ENCODE measurements at regions not wholly inside any gene's neighbourhood (a gene's known extent, or its start where the extent isn't known, plus 50 kb on each side); places are given as distances from the start of the nearest gene placed in this dataset.
"Not testable (repeated sequence)": the region's sequence is repeated elsewhere in the genome, so short reads cannot be mapped to it uniquely, and the experiment has no call there.

DNA sequence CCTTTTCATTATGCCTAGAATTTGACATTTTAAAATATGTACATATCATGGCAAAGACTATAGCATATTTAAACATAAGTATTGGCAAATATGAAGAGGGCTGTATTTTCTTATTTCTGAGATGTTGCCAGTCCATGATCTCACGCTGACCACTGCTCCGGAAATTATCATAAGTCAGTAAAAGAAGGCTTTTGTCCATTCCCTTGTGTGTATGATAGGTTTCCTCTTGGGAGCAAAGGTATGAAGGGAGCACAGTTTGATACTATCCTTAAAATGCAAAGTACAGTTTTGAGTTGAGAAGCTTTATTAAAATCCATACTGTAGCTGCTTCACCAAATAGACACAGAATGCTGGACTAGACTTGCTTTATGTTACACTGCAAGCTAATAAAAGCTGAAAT, 52.6 kb upstream of the AGA start:
- Histone ChIP-seq H3K4me2 (ENCODE audit: low read depth, low read length, poor library complexity, severe bottlenecking) (no peak overlapping the region), H3K4me3 (ENCODE audit: low read length) (no peak overlapping the region), H3K27ac (ENCODE audit: low read length) (no peak overlapping the region), H3K9me2 (replicated peaks; ENCODE audit: insufficient read depth, low read length) (no peaks in the 10 kb centered on the region), H3K9ac (ENCODE audit: low read length) (no peak overlapping the region), H4K20me1 (ENCODE audit: insufficient read depth, low read depth, low read length) (no peaks in the 10 kb centered on the region), H3K4me1 (ENCODE audit: low read length) (no peaks in the 10 kb centered on the region), H3K27me3 (ENCODE audit: low read length) (no peaks in the 10 kb centered on the region), H3K36me3 (ENCODE audit: insufficient read depth, low read length) (no peaks in the 10 kb centered on the region), H3K79me2 (ENCODE audit: low read length) (no peaks in the 10 kb centered on the region), H3K9me3 (ENCODE audit: low read length) (no peaks in the 10 kb centered on the region), H2AFZ (ENCODE audit: low read length) (no peak overlapping the region)
- DNase-seq: no peak

DNA sequence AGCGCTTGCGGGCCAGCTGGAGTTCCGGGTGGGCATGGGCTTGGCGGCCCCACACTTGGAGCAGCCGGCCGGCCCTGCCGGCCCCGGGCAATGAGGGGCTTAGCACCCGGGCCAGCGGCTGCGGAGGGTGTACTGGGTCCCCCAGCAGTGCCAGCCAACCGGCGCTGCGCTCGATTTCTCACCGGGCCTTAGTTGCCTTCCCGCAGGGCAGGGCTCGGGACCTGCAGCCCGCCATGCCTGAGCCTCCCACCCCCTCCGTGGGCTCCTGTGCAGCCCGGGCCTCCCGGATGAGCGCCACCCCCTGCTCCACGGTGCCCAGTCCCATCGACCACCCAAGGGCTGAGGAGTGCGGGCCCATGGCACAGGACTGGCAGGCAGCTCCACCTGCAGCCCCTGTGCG, 53.4 kb upstream of the AGA start:
- H3K27me3 ChIP-seq (ENCODE audit: low read length); H3K9ac ChIP-seq (ENCODE audit: low read length): not testable (repeated sequence)

DNA sequence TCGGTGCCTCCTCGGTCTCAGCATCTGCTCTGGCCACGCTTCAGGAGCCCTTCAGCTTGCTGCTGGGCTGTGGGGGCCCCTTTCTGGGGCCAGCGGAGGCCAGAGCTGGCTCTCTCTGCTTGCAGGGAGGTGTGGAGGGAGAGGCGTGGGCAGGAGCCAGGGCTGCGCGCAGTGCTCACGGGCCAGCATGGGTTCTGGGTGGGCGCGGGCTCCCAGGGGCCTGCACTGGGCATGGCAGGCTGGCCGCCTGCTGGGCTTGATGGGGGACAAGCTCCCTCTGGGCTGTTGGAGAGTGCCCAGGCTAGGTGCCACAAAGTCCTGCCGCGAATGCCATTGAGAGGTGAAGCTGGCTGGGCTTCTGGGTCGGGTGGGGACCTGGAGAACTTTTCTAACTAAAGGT, 57.3 kb upstream of the AGA start:
- DNase-seq: no peak
- no peaks in the 10 kb centered on the region for H3K9me3 ChIP-seq (ENCODE audit: low read length)
- no peak overlapping the region for H3K4me3 ChIP-seq (ENCODE audit: low read length)
- H3K79me2 ChIP-seq (ENCODE audit: low read length): no peaks in the 10 kb centered on the region
- no peaks in the 10 kb centered on the region for H3K36me3 ChIP-seq (ENCODE audit: insufficient read depth, low read length)
- no peaks in the 10 kb centered on the region for H3K9me2 ChIP-seq (replicated peaks; ENCODE audit: insufficient read depth, low read length)
- H3K9ac ChIP-seq (ENCODE audit: low read length): no peak overlapping the region
- no peaks in the 10 kb centered on the region for H4K20me1 ChIP-seq (ENCODE audit: insufficient read depth, low read depth, low read length)
- H2AFZ ChIP-seq (ENCODE audit: low read length): no peak overlapping the region
- H3K4me1 ChIP-seq (ENCODE audit: low read length): no peaks in the 10 kb centered on the region
- H3K27ac ChIP-seq (ENCODE audit: low read length): no peak overlapping the region
- H3K4me2 ChIP-seq (ENCODE audit: low read depth, low read length, poor library complexity, severe bottlenecking): no peak overlapping the region
- no peaks in the 10 kb centered on the region for H3K27me3 ChIP-seq (ENCODE audit: low read length)

More for the DNA sequence above, 53.4 kb upstream of the AGA start:
- not testable (repeated sequence) for H3K9me2 ChIP-seq (replicated peaks; ENCODE audit: insufficient read depth, low read length); H2AFZ ChIP-seq (ENCODE audit: low read length); H4K20me1 ChIP-seq (ENCODE audit: insufficient read depth, low read depth, low read length); H3K27ac ChIP-seq (ENCODE audit: low read length); H3K4me3 ChIP-seq (ENCODE audit: low read length); DNase-seq; H3K79me2 ChIP-seq (ENCODE audit: low read length); H3K4me2 ChIP-seq (ENCODE audit: low read depth, low read length, poor library complexity, severe bottlenecking); H3K36me3 ChIP-seq (ENCODE audit: insufficient read depth, low read length); H3K9me3 ChIP-seq (ENCODE audit: low read length); H3K4me1 ChIP-seq (ENCODE audit: low read length)

GRCh38 chr4:177505171-177505615, 63.0 kb upstream of the AGA start:
- H3K9me2 ChIP-seq (replicated peaks; ENCODE audit: insufficient read depth, low read length): no peaks in the 10 kb centered on the region
- H3K79me2 ChIP-seq (ENCODE audit: low read length): no peaks in the 10 kb centered on the region
- H2AFZ ChIP-seq (ENCODE audit: low read length): no peak overlapping the region
- no peak overlapping the region for H3K27ac ChIP-seq (ENCODE audit: low read length)
- no peak overlapping the region for H3K4me2 ChIP-seq (ENCODE audit: low read depth, low read length, poor library complexity, severe bottlenecking)
- no peaks in the 10 kb centered on the region for H3K4me1 ChIP-seq (ENCODE audit: low read length)
- DNase-seq: no peak
- H3K27me3 ChIP-seq (ENCODE audit: low read length): no peaks in the 10 kb centered on the region
- no peaks in the 10 kb centered on the region for H4K20me1 ChIP-seq (ENCODE audit: insufficient read depth, low read depth, low read length)
- no peak overlapping the region for H3K9ac ChIP-seq (ENCODE audit: low read length)
- H3K36me3 ChIP-seq (ENCODE audit: insufficient read depth, low read length): no peaks in the 10 kb centered on the region
- no peak overlapping the region for H3K4me3 ChIP-seq (ENCODE audit: low read length)
- H3K9me3 ChIP-seq (ENCODE audit: low read length): no peaks in the 10 kb centered on the region

DNA sequence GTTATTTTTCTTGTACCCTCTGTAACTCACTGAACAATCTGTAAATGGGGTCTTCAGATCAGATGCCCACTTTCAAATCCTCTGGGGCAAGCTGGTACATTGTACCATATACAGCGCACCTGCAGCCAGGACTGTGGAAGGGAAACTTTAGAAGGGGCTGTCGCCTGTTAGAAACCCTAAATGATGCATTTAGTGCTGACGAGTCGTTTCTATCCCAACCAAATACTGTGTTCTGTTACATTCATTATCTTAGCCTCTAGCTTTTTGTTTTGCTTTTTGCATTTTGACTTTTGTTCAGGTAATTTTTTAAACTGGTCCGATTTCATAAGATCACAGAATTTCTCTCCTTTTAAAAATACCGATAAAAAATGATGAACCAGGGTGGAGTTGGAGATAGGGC, 66.4 kb upstream of the AGA start:
- no peak for DNase-seq
- no peaks in the 10 kb centered on the region for H4K20me1 ChIP-seq (ENCODE audit: insufficient read depth, low read depth, low read length)
- no peaks in the 10 kb centered on the region for H3K9me2 ChIP-seq (replicated peaks; ENCODE audit: insufficient read depth, low read length)
- H3K27me3 ChIP-seq (ENCODE audit: low read length): no peaks in the 10 kb centered on the region
- H3K4me3 ChIP-seq (ENCODE audit: low read length): no peak overlapping the region
- H3K27ac ChIP-seq (ENCODE audit: low read length): no peak overlapping the region
- H3K36me3 ChIP-seq (ENCODE audit: insufficient read depth, low read length): no peaks in the 10 kb centered on the region
- no peak overlapping the region for H2AFZ ChIP-seq (ENCODE audit: low read length)
- H3K79me2 ChIP-seq (ENCODE audit: low read length): no peaks in the 10 kb centered on the region
- H3K9me3 ChIP-seq (ENCODE audit: low read length): no peaks in the 10 kb centered on the region
- no peak overlapping the region for H3K4me2 ChIP-seq (ENCODE audit: low read depth, low read length, poor library complexity, severe bottlenecking)
- no peaks in the 10 kb centered on the region for H3K4me1 ChIP-seq (ENCODE audit: low read length)
- no peak overlapping the region for H3K9ac ChIP-seq (ENCODE audit: low read length)

DNA sequence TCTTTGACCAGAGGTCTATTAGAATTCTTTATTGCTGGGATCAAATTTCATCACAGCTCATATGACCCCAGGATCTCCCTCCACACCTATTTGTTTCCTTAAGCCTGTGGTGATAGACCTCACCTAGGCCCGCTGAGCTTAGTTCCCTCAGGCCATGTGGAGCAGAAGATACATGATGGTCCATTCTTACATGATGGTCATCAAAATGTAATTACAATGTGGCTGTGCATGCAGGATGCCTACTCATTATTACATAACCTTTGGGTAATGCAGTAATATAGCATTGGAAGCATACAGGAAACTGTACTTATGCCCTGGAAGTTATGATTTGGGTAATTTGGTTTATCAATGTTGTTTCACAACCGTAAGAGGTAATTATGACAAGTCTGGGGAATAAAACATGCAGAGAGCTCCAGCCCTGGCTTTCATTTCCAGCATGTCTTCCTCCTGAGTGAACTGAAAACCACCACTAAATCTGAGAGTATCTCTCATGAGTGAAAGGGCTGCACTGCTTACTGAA, 67.0 kb upstream of the AGA start:
- H3K4me3 ChIP-seq (ENCODE audit: low read length): no peak overlapping the region
- H2AFZ ChIP-seq (ENCODE audit: low read length): no peak overlapping the region
- H3K79me2 ChIP-seq (ENCODE audit: low read length): no peaks in the 10 kb centered on the region
- H3K27ac ChIP-seq (ENCODE audit: low read length): no peak overlapping the region
- H3K9ac ChIP-seq (ENCODE audit: low read length): no peak overlapping the region
- no peaks in the 10 kb centered on the region for H3K9me2 ChIP-seq (replicated peaks; ENCODE audit: insufficient read depth, low read length)
- no peaks in the 10 kb centered on the region for H3K36me3 ChIP-seq (ENCODE audit: insufficient read depth, low read length)
- H4K20me1 ChIP-seq (ENCODE audit: insufficient read depth, low read depth, low read length): no peaks in the 10 kb centered on the region
- H3K4me1 ChIP-seq (ENCODE audit: low read length): no peaks in the 10 kb centered on the region
- H3K9me3 ChIP-seq (ENCODE audit: low read length): no peaks in the 10 kb centered on the region
- no peak overlapping the region for H3K4me2 ChIP-seq (ENCODE audit: low read depth, low read length, poor library complexity, severe bottlenecking)
- DNase-seq: no peak
- H3K27me3 ChIP-seq (ENCODE audit: low read length): no peaks in the 10 kb centered on the region

- H4K20me1 ChIP-seq (ENCODE audit: insufficient read depth, low read depth, low read length): no peaks in the 10 kb centered on the region
- H3K27ac ChIP-seq (ENCODE audit: low read length): no peak overlapping the region
- H2AFZ ChIP-seq (ENCODE audit: low read length): no peak overlapping the region
- no peak overlapping the region for H3K4me2 ChIP-seq (ENCODE audit: low read depth, low read length, poor library complexity, severe bottlenecking)
- no peaks in the 10 kb centered on the region for H3K27me3 ChIP-seq (ENCODE audit: low read length)
- H3K9ac ChIP-seq (ENCODE audit: low read length): no peak overlapping the region
- no peaks in the 10 kb centered on the region for H3K9me3 ChIP-seq (ENCODE audit: low read length)
- no peaks in the 10 kb centered on the region for H3K36me3 ChIP-seq (ENCODE audit: insufficient read depth, low read length)
- H3K4me3 ChIP-seq (ENCODE audit: low read length): no peak overlapping the region
- H3K9me2 ChIP-seq (replicated peaks; ENCODE audit: insufficient read depth, low read length): no peaks in the 10 kb centered on the region
- no peak for DNase-seq
- H3K4me1 ChIP-seq (ENCODE audit: low read length): no peaks in the 10 kb centered on the region
- no peaks in the 10 kb centered on the region for H3K79me2 ChIP-seq (ENCODE audit: low read length)
These were observed 69.4 kb upstream of the AGA start for GRCh38 chr4:177511611-177512010.

GRCh38 chr4:177512646-177513045, 70.4 kb upstream of the AGA start:
- Histone ChIP-seq H4K20me1 (ENCODE audit: insufficient read depth, low read depth, low read length) (no peaks in the 10 kb centered on the region), H3K4me2 (ENCODE audit: low read depth, low read length, poor library complexity, severe bottlenecking) (no peak overlapping the region), H3K36me3 (ENCODE audit: insufficient read depth, low read length) (no peaks in the 10 kb centered on the region), H3K27ac (ENCODE audit: low read length) (no peak overlapping the region), H3K4me3 (ENCODE audit: low read length) (no peak overlapping the region), H3K79me2 (ENCODE audit: low read length) (no peaks in the 10 kb centered on the region), H3K4me1 (ENCODE audit: low read length) (no peaks in the 10 kb centered on the region), H3K9me3 (ENCODE audit: low read length) (no peaks in the 10 kb centered on the region), H2AFZ (ENCODE audit: low read length) (no peak overlapping the region), H3K9me2 (replicated peaks; ENCODE audit: insufficient read depth, low read length) (no peaks in the 10 kb centered on the region), H3K9ac (ENCODE audit: low read length) (no peak overlapping the region), H3K27me3 (ENCODE audit: low read length) (no peaks in the 10 kb centered on the region)
- no peak for DNase-seq

- no peaks in the 10 kb centered on the region for H3K9me2 ChIP-seq (replicated peaks; ENCODE audit: insufficient read depth, low read length)
- H3K4me1 ChIP-seq (ENCODE audit: low read length): no peaks in the 10 kb centered on the region
- no peaks in the 10 kb centered on the region for H3K79me2 ChIP-seq (ENCODE audit: low read length)
- no peak overlapping the region for H2AFZ ChIP-seq (ENCODE audit: low read length)
- H3K4me3 ChIP-seq (ENCODE audit: low read length): no peak overlapping the region
- H3K9ac ChIP-seq (ENCODE audit: low read length): no peak overlapping the region
- no peak overlapping the region for H3K4me2 ChIP-seq (ENCODE audit: low read depth, low read length, poor library complexity, severe bottlenecking)
- DNase-seq: no peak
- no peaks in the 10 kb centered on the region for H4K20me1 ChIP-seq (ENCODE audit: insufficient read depth, low read depth, low read length)
- H3K27ac ChIP-seq (ENCODE audit: low read length): no peak overlapping the region
- no peaks in the 10 kb centered on the region for H3K27me3 ChIP-seq (ENCODE audit: low read length)
- no peaks in the 10 kb centered on the region for H3K9me3 ChIP-seq (ENCODE audit: low read length)
- H3K36me3 ChIP-seq (ENCODE audit: insufficient read depth, low read length): no peaks in the 10 kb centered on the region
These were observed 75.6 kb upstream of the AGA start for GRCh38 chr4:177517862-177518261.
